ENCODE measurements at regions not wholly inside any gene's neighbourhood (a gene's known extent, or its start where the extent isn't known, plus 50 kb on each side); places are given as distances from the start of the nearest gene placed in this dataset.

GRCh38 chr1:110750562-110750961 is 75.8 kb upstream of the KCNA3 start:
- TF ChIP-seq MAX (IDR thresholded peaks at IDR 0.05) (no peak), REST (IDR thresholded peaks at IDR 0.05; ENCODE audit: low read depth) (no peak), RAD21 (IDR thresholded peaks at IDR 0.05; ENCODE audit: low read depth) (no peak), NFIC (IDR thresholded peaks at IDR 0.05) (no peak), TEAD4 (IDR thresholded peaks at IDR 0.05) (no peak), EP300 (IDR thresholded peaks at IDR 0.05; ENCODE audit: borderline replicate concordance) (no peak), TAF1 (IDR thresholded peaks at IDR 0.05; ENCODE audit: low read depth) (no peak), TCF12 (IDR thresholded peaks at IDR 0.05; ENCODE audit: low read depth) (no peak), CEBPB (IDR thresholded peaks at IDR 0.05) (no peak), ZBTB7A (IDR thresholded peaks at IDR 0.05; ENCODE audit: low read depth) (no peak), YY1 (IDR thresholded peaks at IDR 0.05; ENCODE audit: low read depth) (no peak), EGR1 (IDR thresholded peaks at IDR 0.05) (no peak), CREB1 (IDR thresholded peaks at IDR 0.05; ENCODE audit: low read depth) (no peak), USF1 (IDR thresholded peaks at IDR 0.05) (no peak), FOXM1 (IDR thresholded peaks at IDR 0.05; ENCODE audit: borderline replicate concordance, low read depth) (no peak)

- no peak for TF ChIP-seq EP300 (IDR thresholded peaks at IDR 0.05; ENCODE audit: borderline replicate concordance)
- TF ChIP-seq NFIC (IDR thresholded peaks at IDR 0.05): no peak
- TF ChIP-seq TEAD4 (IDR thresholded peaks at IDR 0.05): no peak
- TF ChIP-seq TCF12 (IDR thresholded peaks at IDR 0.05; ENCODE audit: low read depth): no peak
- no peak for TF ChIP-seq CEBPB (IDR thresholded peaks at IDR 0.05)
- TF ChIP-seq USF1 (IDR thresholded peaks at IDR 0.05): no peak
- no peak for TF ChIP-seq MAX (IDR thresholded peaks at IDR 0.05)
Measured at GRCh38 chr1:110749960-110750359, 75.2 kb upstream of the KCNA3 start.

- peak; percentile 97 for TF ChIP-seq REST (IDR thresholded peaks at IDR 0.05; ENCODE audit: low read depth)
- no peak for TF ChIP-seq RAD21 (IDR thresholded peaks at IDR 0.05; ENCODE audit: low read depth)
Measured at GRCh38 chr1:110746644-110747259, 72.0 kb upstream of the KCNA3 start.

GRCh38 chr1:110743397-110743796 is 68.7 kb upstream of the KCNA3 start:
- no peak for TF ChIP-seq ZBTB7A (IDR thresholded peaks at IDR 0.05; ENCODE audit: low read depth)
- no peak for TF ChIP-seq EGR1 (IDR thresholded peaks at IDR 0.05)
- TF ChIP-seq TAF1 (IDR thresholded peaks at IDR 0.05; ENCODE audit: low read depth): no peak
- TF ChIP-seq CEBPB (IDR thresholded peaks at IDR 0.05): no peak
- no peak for TF ChIP-seq TEAD4 (IDR thresholded peaks at IDR 0.05)
- no peak for TF ChIP-seq USF1 (IDR thresholded peaks at IDR 0.05)
- TF ChIP-seq YY1 (IDR thresholded peaks at IDR 0.05; ENCODE audit: low read depth): no peak
- no peak for TF ChIP-seq EP300 (IDR thresholded peaks at IDR 0.05; ENCODE audit: borderline replicate concordance)
- no peak for TF ChIP-seq FOXM1 (IDR thresholded peaks at IDR 0.05; ENCODE audit: borderline replicate concordance, low read depth)
- no peak for TF ChIP-seq CREB1 (IDR thresholded peaks at IDR 0.05; ENCODE audit: low read depth)
- no peak for TF ChIP-seq MAX (IDR thresholded peaks at IDR 0.05)
- no peak for TF ChIP-seq TCF12 (IDR thresholded peaks at IDR 0.05; ENCODE audit: low read depth)
- no peak for TF ChIP-seq NFIC (IDR thresholded peaks at IDR 0.05)
- TF ChIP-seq REST (IDR thresholded peaks at IDR 0.05; ENCODE audit: low read depth): no peak
- TF ChIP-seq RAD21 (IDR thresholded peaks at IDR 0.05; ENCODE audit: low read depth): no peak
